ENCODE measurements at regions not wholly inside any gene's neighbourhood (a gene's known extent, or its start where the extent isn't known, plus 50 kb on each side); places are given as distances from the start of the nearest gene placed in this dataset.

GRCh38 chr10:2366264-2366931, 629.1 kb upstream of the ADARB2 start (continued):
- TF ChIP-seq ZNF462 (CRISPR knock-in tag; IDR thresholded peaks at IDR 0.05): no peak
- TF ChIP-seq ZNF114 (CRISPR knock-in tag; IDR thresholded peaks at IDR 0.05): no peak
- TF ChIP-seq JUNB (IDR thresholded peaks at IDR 0.05; ENCODE audit: unreplicated experiment): no peak
- TF ChIP-seq EZH2 (IDR thresholded peaks at IDR 0.05; ENCODE audit: low read depth, unreplicated experiment): no peak
- TF ChIP-seq REST (IDR thresholded peaks at IDR 0.05; ENCODE audit: unreplicated experiment): no peak
- no peak for TF ChIP-seq EZH2phosphoT487 (IDR thresholded peaks at IDR 0.05; ENCODE audit: unreplicated experiment)
- no peak for TF ChIP-seq ZNF331 (CRISPR knock-in tag; IDR thresholded peaks at IDR 0.05; ENCODE audit: low read depth)
